ENCODE measurements at regions not wholly inside any gene's neighbourhood (a gene's known extent, or its start where the extent isn't known, plus 50 kb on each side); places are given as distances from the start of the nearest gene placed in this dataset.

- H3K36me3 Mint-ChIP-seq (ENCODE audit: insufficient read depth), result no peaks in the 10 kb centered on the region
- no peaks in the 10 kb centered on the region for H3K27me3 Mint-ChIP-seq
- no peaks in the 10 kb centered on the region for H3K4me1 Mint-ChIP-seq (ENCODE audit: low read depth)
- TF ChIP-seq CTCF (IDR thresholded peaks at IDR 0.05; ENCODE audit: unreplicated experiment), result no peak
- no peak overlapping the region for H3K4me3 Mint-ChIP-seq (ENCODE audit: low read depth)
- DNase-seq (ENCODE audit: low spot score, unreplicated experiment), result no peak
- no peak overlapping the region for H3K27ac Mint-ChIP-seq
- no peaks in the 10 kb centered on the region for H3K9me3 Mint-ChIP-seq (ENCODE audit: low read depth)
These were observed 374.6 kb upstream of the LUZP2 start for GRCh38 chr11:24122291-24122690.

- no peak for TF ChIP-seq CTCF (IDR thresholded peaks at IDR 0.05; ENCODE audit: unreplicated experiment)
- no peak for DNase-seq (ENCODE audit: low spot score, unreplicated experiment)
- no peak overlapping the region for H3K27ac Mint-ChIP-seq
- no peak overlapping the region for H3K4me3 Mint-ChIP-seq (ENCODE audit: low read depth)
- no peaks in the 10 kb centered on the region for H3K9me3 Mint-ChIP-seq (ENCODE audit: low read depth)
- H3K4me1 Mint-ChIP-seq (ENCODE audit: low read depth), result no peaks in the 10 kb centered on the region
- H3K27me3 Mint-ChIP-seq, result no peaks in the 10 kb centered on the region
- no peaks in the 10 kb centered on the region for H3K36me3 Mint-ChIP-seq (ENCODE audit: insufficient read depth)
These were observed 372.0 kb upstream of the LUZP2 start for GRCh38 chr11:24124876-24125275.

- H3K4me3 Mint-ChIP-seq (ENCODE audit: low read depth), result no peak overlapping the region
- H3K9me3 Mint-ChIP-seq (ENCODE audit: low read depth), result peaks cover 3% of the 10 kb centered on the region
- no peak overlapping the region for H3K27ac Mint-ChIP-seq
- DNase-seq (ENCODE audit: low spot score, unreplicated experiment), result no peak
- TF ChIP-seq CTCF (IDR thresholded peaks at IDR 0.05; ENCODE audit: unreplicated experiment), result no peak
- peaks cover 10% of the 10 kb centered on the region for H3K4me1 Mint-ChIP-seq (ENCODE audit: low read depth)
- H3K36me3 Mint-ChIP-seq (ENCODE audit: insufficient read depth), result no peaks in the 10 kb centered on the region
- H3K27me3 Mint-ChIP-seq, result no peaks in the 10 kb centered on the region
These were observed 365.2 kb upstream of the LUZP2 start for GRCh38 chr11:24131698-24132097.

GRCh38 chr11:24132471-24132870 lies 364.4 kb upstream of the LUZP2 start:
- TF ChIP-seq CTCF (IDR thresholded peaks at IDR 0.05; ENCODE audit: unreplicated experiment), result no peak
- no peak overlapping the region for H3K27ac Mint-ChIP-seq
- H3K4me3 Mint-ChIP-seq (ENCODE audit: low read depth), result no peak overlapping the region
- H3K27me3 Mint-ChIP-seq, result no peaks in the 10 kb centered on the region
- H3K9me3 Mint-ChIP-seq (ENCODE audit: low read depth), result peaks cover 3% of the 10 kb centered on the region
- H3K36me3 Mint-ChIP-seq (ENCODE audit: insufficient read depth), result no peaks in the 10 kb centered on the region
- DNase-seq (ENCODE audit: low spot score, unreplicated experiment), result no peak
- H3K4me1 Mint-ChIP-seq (ENCODE audit: low read depth), result peaks cover 10% of the 10 kb centered on the region

GRCh38 chr11:24134879-24135589 lies 361.8 kb upstream of the LUZP2 start:
- Mint-ChIP-seq H3K36me3 (ENCODE audit: insufficient read depth) (no peaks in the 10 kb centered on the region), H3K27me3 (no peaks in the 10 kb centered on the region), H3K9me3 (ENCODE audit: low read depth) (peaks cover 3% of the 10 kb centered on the region), H3K27ac (no peak overlapping the region), H3K4me3 (ENCODE audit: low read depth) (no peak overlapping the region), H3K4me1 (ENCODE audit: low read depth) (peaks cover 9% of the 10 kb centered on the region)
- no peak for TF ChIP-seq CTCF (IDR thresholded peaks at IDR 0.05; ENCODE audit: unreplicated experiment)
- no peak for DNase-seq (ENCODE audit: low spot score, unreplicated experiment)

All from progenitor cell of endocrine pancreas (in vitro differentiated cells).